Coronary artery (tissue), 2 donors: ENCODE measurements at regions not wholly inside any gene's neighbourhood (a gene's known extent, or its start where the extent isn't known, plus 50 kb on each side); places are given as distances from the start of the nearest gene placed in this dataset.
"Not testable (repeated sequence)": the region's sequence is repeated elsewhere in the genome, so short reads cannot be mapped to it uniquely, and the experiment has no call there.

Experiments used
- DNase-seq: peaks from one replicate; pipeline ENCODE4 v3.0.0-alpha.2; 2017; ENCODE audit warnings: low spot score
- H3K27ac ChIP-seq, 2 donors: fragments of 200-600 bp; sonication (generic); one replicate each; pipeline ENCODE4 v1.5.1; 2016 to 2019
- H3K4me3 ChIP-seq: fragments of 200-600 bp; sonication (generic); 2 replicates; pipeline ENCODE4 v1.5.1; 2016; ENCODE audit warnings: mild to moderate bottlenecking, moderate library complexity
- CTCF ChIP-seq: fragments of 200-600 bp; sonication (generic); IDR thresholded peaks from one replicate; pipeline ENCODE4 v1.5.1; 2019; ENCODE audit warnings: antibody characterized with exemption

- no peak for DNase-seq
- TF ChIP-seq CTCF = no peak
- Histone ChIP-seq H3K27ac (no peak overlapping the region), H3K4me3 (no peak overlapping the region)
These were observed 187.7 kb downstream of the ENC1 start for GRCh38 chr5:74452856-74453255.

GRCh38 chr5:74450095-74450494 lies 190.4 kb downstream of the ENC1 start:
- Histone ChIP-seq H3K4me3 (no peak overlapping the region), H3K27ac (no peak overlapping the region)
- DNase-seq = no peak
- no peak for TF ChIP-seq CTCF

GRCh38 chr5:74446725-74447241 lies 193.7 kb downstream of the ENC1 start:
- H3K4me3 ChIP-seq = peak overlapping the region; percentile 27
- DNase-seq = no peak
- peak overlapping the region in 1 of 2 donors; percentile 50 for H3K27ac ChIP-seq
- no peak for TF ChIP-seq CTCF

GRCh38 chr5:74442466-74442865 lies 198.1 kb downstream of the ENC1 start:
- no peak for DNase-seq
- Histone ChIP-seq H3K27ac (no peak overlapping the region), H3K4me3 (no peak overlapping the region)
- no peak for TF ChIP-seq CTCF

GRCh38 chr5:74441616-74442015 lies 198.9 kb downstream of the ENC1 start:
- Histone ChIP-seq H3K27ac (no peak overlapping the region), H3K4me3 (no peak overlapping the region)
- no peak for DNase-seq
- no peak for TF ChIP-seq CTCF

GRCh38 chr5:74440341-74440740 lies 200.2 kb downstream of the ENC1 start:
- DNase-seq = no peak
- no peak overlapping the region for H3K27ac ChIP-seq
- no peak for TF ChIP-seq CTCF
- H3K4me3 ChIP-seq = no peak overlapping the region

- H3K4me3 ChIP-seq, H3K27ac ChIP-seq, DNase-seq: not testable (repeated sequence)
These were observed 202.7 kb downstream of the ENC1 start for GRCh38 chr5:74437870-74438269.
